ENCODE measurements at regions not wholly inside any gene's neighbourhood (a gene's known extent, or its start where the extent isn't known, plus 50 kb on each side); places are given as distances from the start of the nearest gene placed in this dataset.
"Not testable (repeated sequence)": the region's sequence is repeated elsewhere in the genome, so short reads cannot be mapped to it uniquely, and the experiment has no call there.

DNA sequence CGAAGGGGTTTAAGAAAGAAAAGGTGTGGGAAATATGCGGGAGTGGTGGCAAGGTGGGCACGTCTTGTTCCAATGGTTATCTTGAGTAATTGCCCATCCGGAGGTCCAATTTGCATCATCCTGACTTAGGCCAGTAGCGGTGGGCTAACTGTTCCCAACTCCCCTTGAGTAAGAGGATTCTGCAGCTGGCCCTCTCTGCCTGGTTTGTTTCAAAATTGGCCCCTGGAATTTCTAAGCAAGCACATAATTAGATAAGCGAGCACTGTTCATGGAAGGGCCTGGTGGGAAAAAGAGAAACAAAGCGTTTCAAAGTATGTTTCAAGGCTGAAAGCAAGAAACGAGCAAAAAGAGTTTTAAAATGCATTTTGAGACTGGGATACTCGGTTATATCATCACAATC, 198.2 kb downstream of the CEP135 start:
- H3K27me3 ChIP-seq (ENCODE audit: control insufficient read depth, insufficient read depth, low read length) = no peaks in the 10 kb centered on the region
- H3K9me3 ChIP-seq (ENCODE audit: control insufficient read depth, insufficient read depth, low read length) = no peaks in the 10 kb centered on the region
- no peaks in the 10 kb centered on the region for H3K4me1 ChIP-seq (ENCODE audit: control insufficient read depth, insufficient read depth, low read length)
- H3K27ac ChIP-seq (ENCODE audit: low read depth, low read length) = no peak overlapping the region
- H3K36me3 ChIP-seq (ENCODE audit: control insufficient read depth, insufficient read depth, low read length) = no peaks in the 10 kb centered on the region
- no peak for DNase-seq (ENCODE audit: low read depth in 4 of 6, low spot score in 6 of 6)
- no peak overlapping the region for H3K4me3 ChIP-seq (ENCODE audit: low read depth, low read length)
- WGBS (ENCODE audit: insufficient coverage) = 87% methylated on average over 6 of the region's 9 CpGs

DNA sequence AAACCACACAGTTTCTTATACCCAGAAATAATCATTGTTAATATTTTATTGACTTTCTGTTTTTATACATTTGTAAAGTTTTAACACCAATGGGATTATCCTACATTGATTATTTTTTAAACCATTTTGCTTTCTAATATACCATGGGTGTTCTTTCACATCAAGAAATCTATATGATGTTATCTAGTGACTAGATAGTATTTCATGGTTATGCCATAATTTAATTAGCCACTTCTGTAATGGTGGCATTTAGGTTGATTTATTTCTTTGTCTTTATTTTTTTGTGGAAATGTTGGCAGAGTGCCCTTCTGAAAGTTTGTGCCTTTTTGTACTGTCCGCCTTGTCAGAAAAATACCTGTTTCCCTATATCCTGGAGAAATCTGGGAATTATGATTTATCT, 193.3 kb downstream of the CEP135 start:
- no peaks in the 10 kb centered on the region for H3K4me1 ChIP-seq (ENCODE audit: control insufficient read depth, insufficient read depth, low read length)
- no peaks in the 10 kb centered on the region for H3K36me3 ChIP-seq (ENCODE audit: control insufficient read depth, insufficient read depth, low read length)
- H3K9me3 ChIP-seq (ENCODE audit: control insufficient read depth, insufficient read depth, low read length) = no peaks in the 10 kb centered on the region
- H3K27ac ChIP-seq (ENCODE audit: low read depth, low read length) = no peak overlapping the region
- H3K27me3 ChIP-seq (ENCODE audit: control insufficient read depth, insufficient read depth, low read length) = no peaks in the 10 kb centered on the region
- H3K4me3 ChIP-seq (ENCODE audit: low read depth, low read length) = no peak overlapping the region
- no peak for DNase-seq (ENCODE audit: low read depth in 4 of 6, low spot score in 6 of 6)
- WGBS (ENCODE audit: insufficient coverage) = no CpG with 5 or more reads among the region's 1 CpG

DNA sequence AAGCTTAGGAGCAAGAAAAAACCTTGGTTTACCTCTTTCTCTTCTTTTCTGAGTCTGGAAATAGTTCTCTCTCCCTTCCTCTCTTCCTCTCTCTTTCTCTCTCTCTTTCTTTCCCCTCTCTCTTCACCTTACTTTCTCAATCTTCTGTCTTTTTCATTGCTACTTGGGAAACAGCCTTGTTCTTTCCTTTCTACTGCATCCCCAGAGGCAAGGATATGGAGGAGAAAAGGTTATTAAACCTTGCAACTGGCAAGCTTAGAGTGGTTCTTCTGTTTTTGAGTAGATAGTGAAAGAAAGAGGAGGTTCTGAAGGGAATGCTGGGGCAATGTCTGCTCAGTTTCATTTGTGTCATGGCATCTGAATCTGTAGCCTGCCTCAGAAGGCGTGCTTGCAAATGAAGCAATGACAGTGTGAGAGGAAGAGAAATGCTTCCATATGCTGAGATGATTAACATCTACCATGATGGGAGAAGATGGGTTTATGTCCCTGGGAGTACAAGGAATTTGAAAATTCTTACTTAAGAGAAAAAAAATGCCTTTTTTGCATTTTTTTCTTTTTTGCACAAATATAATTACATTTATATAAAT, 190.6 kb downstream of the CEP135 start:
- H3K9me3 ChIP-seq (ENCODE audit: control insufficient read depth, insufficient read depth, low read length) = no peaks in the 10 kb centered on the region
- no peak overlapping the region for H3K4me3 ChIP-seq (ENCODE audit: low read depth, low read length)
- DNase-seq (ENCODE audit: low read depth in 4 of 6, low spot score in 6 of 6) = peak in 1 of 6 donors; percentile 33
- no peaks in the 10 kb centered on the region for H3K27me3 ChIP-seq (ENCODE audit: control insufficient read depth, insufficient read depth, low read length)
- no peak overlapping the region for H3K27ac ChIP-seq (ENCODE audit: low read depth, low read length)
- WGBS (ENCODE audit: insufficient coverage) = no CpG with 5 or more reads among the region's 1 CpG
- H3K4me1 ChIP-seq (ENCODE audit: control insufficient read depth, insufficient read depth, low read length) = no peaks in the 10 kb centered on the region
- H3K36me3 ChIP-seq (ENCODE audit: control insufficient read depth, insufficient read depth, low read length) = no peaks in the 10 kb centered on the region

DNA sequence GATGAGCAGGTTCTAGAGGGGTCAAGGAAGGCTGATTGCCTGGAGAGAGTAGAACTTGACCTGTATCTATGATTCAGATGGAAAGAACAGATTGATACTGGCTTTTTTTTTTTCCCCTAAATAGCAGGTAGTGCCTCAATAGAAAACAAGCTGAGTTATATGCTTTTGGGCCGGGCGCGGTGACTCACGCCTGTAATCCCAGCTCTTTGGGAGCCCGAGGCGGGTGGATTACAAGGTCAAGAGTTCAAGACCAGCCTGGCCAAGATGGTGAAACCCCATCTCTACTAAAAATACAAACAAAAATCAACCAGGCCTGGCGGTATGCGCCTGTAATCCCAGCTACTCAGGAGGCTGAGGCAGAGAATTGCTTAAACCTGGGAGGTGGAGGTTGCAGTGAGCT, 186.1 kb downstream of the CEP135 start:
- not testable (repeated sequence) for H3K4me1 ChIP-seq (ENCODE audit: control insufficient read depth, insufficient read depth, low read length); H3K27me3 ChIP-seq (ENCODE audit: control insufficient read depth, insufficient read depth, low read length); H3K36me3 ChIP-seq (ENCODE audit: control insufficient read depth, insufficient read depth, low read length); H3K9me3 ChIP-seq (ENCODE audit: control insufficient read depth, insufficient read depth, low read length); H3K27ac ChIP-seq (ENCODE audit: low read depth, low read length); H3K4me3 ChIP-seq (ENCODE audit: low read depth, low read length); DNase-seq (ENCODE audit: low read depth in 4 of 6, low spot score in 6 of 6)
- no CpG with 5 or more reads among the region's 8 CpGs for WGBS (ENCODE audit: insufficient coverage)

DNA sequence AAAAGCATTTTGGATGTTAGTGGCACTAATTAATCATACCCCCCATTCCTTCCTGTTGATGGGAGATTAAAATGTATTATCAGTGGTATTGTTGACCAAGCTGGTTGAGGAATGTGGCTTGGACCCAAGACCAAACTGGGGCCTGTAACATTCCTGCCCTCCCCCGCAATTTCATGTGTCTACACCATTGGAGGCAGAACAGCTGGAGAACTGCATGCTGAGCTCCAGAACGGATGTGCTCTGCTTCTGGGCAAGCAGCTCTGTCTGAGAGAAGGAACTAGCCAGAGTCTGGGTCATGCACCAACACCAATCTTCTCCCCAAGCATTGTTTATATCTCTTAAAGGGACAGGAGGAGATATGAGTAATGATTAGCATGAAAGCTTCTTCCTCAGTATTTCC, 185.5 kb downstream of the CEP135 start:
- H3K36me3 ChIP-seq (ENCODE audit: control insufficient read depth, insufficient read depth, low read length) = no peaks in the 10 kb centered on the region
- no peak overlapping the region for H3K4me3 ChIP-seq (ENCODE audit: low read depth, low read length)
- H3K27me3 ChIP-seq (ENCODE audit: control insufficient read depth, insufficient read depth, low read length) = no peaks in the 10 kb centered on the region
- DNase-seq (ENCODE audit: low read depth in 4 of 6, low spot score in 6 of 6) = no peak
- H3K27ac ChIP-seq (ENCODE audit: low read depth, low read length) = no peak overlapping the region
- H3K9me3 ChIP-seq (ENCODE audit: control insufficient read depth, insufficient read depth, low read length) = no peaks in the 10 kb centered on the region
- H3K4me1 ChIP-seq (ENCODE audit: control insufficient read depth, insufficient read depth, low read length) = no peaks in the 10 kb centered on the region
- WGBS (ENCODE audit: insufficient coverage) = 70% methylated on average over 2 of the region's 2 CpGs

DNA sequence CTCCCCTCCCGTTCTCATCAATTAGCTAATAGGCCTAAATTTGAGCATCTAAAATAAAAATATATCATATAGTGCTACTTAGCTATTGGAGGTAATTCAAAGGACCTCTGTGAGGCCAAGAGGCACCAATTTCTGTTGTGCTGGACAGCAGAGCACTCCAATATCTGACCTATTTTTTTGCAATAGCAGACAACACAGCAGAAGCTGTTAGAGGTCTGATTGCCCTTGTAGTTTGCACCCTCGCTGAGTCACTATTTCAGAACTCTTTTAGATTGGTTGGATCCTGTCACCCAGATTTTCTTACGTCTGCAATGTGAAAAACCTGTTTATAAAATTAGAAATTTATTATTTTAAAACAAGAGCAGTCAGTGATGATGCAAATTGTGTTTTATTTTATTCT, 184.1 kb downstream of the CEP135 start:
- Histone ChIP-seq H3K4me1 (ENCODE audit: control insufficient read depth, insufficient read depth, low read length) (no peaks in the 10 kb centered on the region), H3K27ac (ENCODE audit: low read depth, low read length) (no peak overlapping the region), H3K9me3 (ENCODE audit: control insufficient read depth, insufficient read depth, low read length) (no peaks in the 10 kb centered on the region), H3K36me3 (ENCODE audit: control insufficient read depth, insufficient read depth, low read length) (no peaks in the 10 kb centered on the region), H3K27me3 (ENCODE audit: control insufficient read depth, insufficient read depth, low read length) (no peaks in the 10 kb centered on the region), H3K4me3 (ENCODE audit: low read depth, low read length) (no peak overlapping the region)
- DNase-seq (ENCODE audit: low read depth in 4 of 6, low spot score in 6 of 6) = no peak
- WGBS (ENCODE audit: insufficient coverage) = 100% methylated on average over 1 of the region's 3 CpGs

DNA sequence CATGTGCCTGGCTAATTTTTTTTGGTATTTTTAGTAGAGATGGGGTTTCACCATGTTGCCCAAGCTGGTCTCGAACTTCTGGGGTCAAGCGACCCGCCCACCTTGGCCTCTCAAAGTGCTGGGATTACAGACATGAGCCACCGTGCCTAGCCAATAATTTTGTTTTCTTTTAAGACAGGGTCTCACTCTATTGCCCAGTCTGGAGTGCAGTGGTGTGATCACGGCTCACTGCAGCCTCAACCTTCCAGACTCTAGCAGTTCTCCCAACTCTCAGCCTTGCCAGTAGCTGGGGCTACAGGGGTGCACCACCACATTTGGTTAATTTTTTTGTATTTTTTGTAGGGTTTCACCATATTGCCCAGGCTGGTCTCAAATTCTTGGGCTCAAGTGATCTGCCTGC, 183.4 kb downstream of the CEP135 start:
- 100% methylated on average over 3 of the region's 5 CpGs for WGBS (ENCODE audit: insufficient coverage)
- H3K9me3 ChIP-seq (ENCODE audit: control insufficient read depth, insufficient read depth, low read length); H3K4me3 ChIP-seq (ENCODE audit: low read depth, low read length); H3K4me1 ChIP-seq (ENCODE audit: control insufficient read depth, insufficient read depth, low read length); DNase-seq (ENCODE audit: low read depth in 4 of 6, low spot score in 6 of 6); H3K27me3 ChIP-seq (ENCODE audit: control insufficient read depth, insufficient read depth, low read length); H3K36me3 ChIP-seq (ENCODE audit: control insufficient read depth, insufficient read depth, low read length); H3K27ac ChIP-seq (ENCODE audit: low read depth, low read length): not testable (repeated sequence)

DNA sequence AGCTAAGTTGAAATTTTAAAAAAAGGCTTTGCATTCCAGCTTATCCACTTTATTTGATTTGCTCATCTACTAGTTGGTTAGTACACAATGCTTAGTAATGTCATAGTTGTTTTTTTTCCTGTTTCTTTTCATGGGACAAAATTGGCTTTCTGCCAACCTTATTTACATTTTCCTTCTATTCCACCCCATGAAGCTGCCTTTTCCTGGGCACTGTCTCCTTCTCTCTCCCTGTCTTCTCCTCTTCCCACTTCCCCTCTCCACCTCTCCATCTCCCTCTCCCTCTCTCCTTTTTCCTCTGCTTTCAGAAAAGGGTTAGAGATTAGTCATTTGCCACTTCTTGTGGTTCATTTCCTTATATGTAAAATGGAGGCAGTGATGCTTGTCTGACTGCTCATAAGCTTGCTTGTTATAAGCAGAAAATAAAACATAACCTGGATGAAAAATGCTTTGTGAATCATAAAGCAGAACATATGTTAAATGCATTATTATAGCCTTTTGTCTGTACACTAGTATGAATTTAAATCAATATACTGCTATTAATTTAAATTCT, 181.9 kb downstream of the CEP135 start:
- no peak overlapping the region for H3K27ac ChIP-seq (ENCODE audit: low read depth, low read length)
- H3K9me3 ChIP-seq (ENCODE audit: control insufficient read depth, insufficient read depth, low read length) = no peaks in the 10 kb centered on the region
- peak in 2 of 6 donors; percentile 55 to 56 for DNase-seq (ENCODE audit: low read depth in 4 of 6, low spot score in 6 of 6)
- H3K27me3 ChIP-seq (ENCODE audit: control insufficient read depth, insufficient read depth, low read length) = no peaks in the 10 kb centered on the region
- H3K4me3 ChIP-seq (ENCODE audit: low read depth, low read length) = no peak overlapping the region
- no peaks in the 10 kb centered on the region for H3K4me1 ChIP-seq (ENCODE audit: control insufficient read depth, insufficient read depth, low read length)
- no peaks in the 10 kb centered on the region for H3K36me3 ChIP-seq (ENCODE audit: control insufficient read depth, insufficient read depth, low read length)

DNA sequence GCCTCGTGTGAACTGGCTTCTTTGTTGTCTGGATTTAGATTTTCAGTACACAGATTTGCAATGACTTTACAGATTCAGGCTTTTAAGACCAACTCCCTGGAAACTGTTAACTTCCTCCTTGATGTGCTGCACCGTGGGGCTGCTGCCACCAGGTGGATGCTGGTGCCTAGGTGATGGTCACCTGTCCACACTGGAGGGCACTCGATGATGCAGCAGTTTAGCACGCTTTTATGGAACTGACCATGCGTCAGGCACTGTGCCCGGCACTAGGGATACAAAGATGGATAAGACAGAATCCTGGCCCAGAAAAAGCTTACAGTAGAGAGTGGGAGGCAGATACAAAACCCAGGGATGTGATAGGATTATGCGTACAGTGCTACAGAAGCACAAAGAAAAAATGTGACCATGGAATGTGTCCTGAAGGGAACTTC, 180.7 kb downstream of the CEP135 start:
- Histone ChIP-seq H3K36me3 (ENCODE audit: control insufficient read depth, insufficient read depth, low read length) (no peaks in the 10 kb centered on the region), H3K4me3 (ENCODE audit: low read depth, low read length) (no peak overlapping the region), H3K27ac (ENCODE audit: low read depth, low read length) (no peak overlapping the region), H3K27me3 (ENCODE audit: control insufficient read depth, insufficient read depth, low read length) (no peaks in the 10 kb centered on the region), H3K9me3 (ENCODE audit: control insufficient read depth, insufficient read depth, low read length) (no peaks in the 10 kb centered on the region), H3K4me1 (ENCODE audit: control insufficient read depth, insufficient read depth, low read length) (no peaks in the 10 kb centered on the region)
- no peak for DNase-seq (ENCODE audit: low read depth in 4 of 6, low spot score in 6 of 6)
- WGBS (ENCODE audit: insufficient coverage) = 83% methylated on average over 6 of the region's 7 CpGs

DNA sequence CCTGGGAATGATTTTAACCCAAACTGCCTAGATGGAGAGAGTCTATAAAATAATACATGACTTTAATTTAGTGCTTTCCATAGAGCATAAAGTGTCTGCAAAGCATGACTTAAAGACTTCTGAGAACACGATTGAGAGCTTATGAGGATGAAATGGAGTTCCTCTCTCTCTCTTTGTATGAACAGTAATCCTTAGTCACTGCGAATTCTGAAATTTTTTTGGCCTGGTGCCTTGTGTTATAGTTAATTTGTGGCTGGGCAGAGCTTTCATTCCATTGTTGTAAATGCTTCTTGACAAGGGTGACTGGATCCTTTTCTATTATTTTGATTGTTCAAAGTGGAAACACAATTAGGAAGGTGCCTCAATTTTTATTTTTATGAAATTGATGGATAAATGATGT, 179.5 kb downstream of the CEP135 start:
- Histone ChIP-seq H3K9me3 (ENCODE audit: control insufficient read depth, insufficient read depth, low read length) (no peaks in the 10 kb centered on the region), H3K4me3 (ENCODE audit: low read depth, low read length) (no peak overlapping the region), H3K27ac (ENCODE audit: low read depth, low read length) (no peak overlapping the region), H3K4me1 (ENCODE audit: control insufficient read depth, insufficient read depth, low read length) (no peaks in the 10 kb centered on the region), H3K36me3 (ENCODE audit: control insufficient read depth, insufficient read depth, low read length) (no peaks in the 10 kb centered on the region), H3K27me3 (ENCODE audit: control insufficient read depth, insufficient read depth, low read length) (no peaks in the 10 kb centered on the region)
- no CpG with 5 or more reads among the region's 2 CpGs for WGBS (ENCODE audit: insufficient coverage)
- peak in 1 of 6 donors; percentile 52 for DNase-seq (ENCODE audit: low read depth in 4 of 6, low spot score in 6 of 6)

Measured in spinal cord (tissue), 9 donors.